ENCODE measurements at regions not wholly inside any gene's neighbourhood (a gene's known extent, or its start where the extent isn't known, plus 50 kb on each side); places are given as distances from the start of the nearest gene placed in this dataset.

DNA sequence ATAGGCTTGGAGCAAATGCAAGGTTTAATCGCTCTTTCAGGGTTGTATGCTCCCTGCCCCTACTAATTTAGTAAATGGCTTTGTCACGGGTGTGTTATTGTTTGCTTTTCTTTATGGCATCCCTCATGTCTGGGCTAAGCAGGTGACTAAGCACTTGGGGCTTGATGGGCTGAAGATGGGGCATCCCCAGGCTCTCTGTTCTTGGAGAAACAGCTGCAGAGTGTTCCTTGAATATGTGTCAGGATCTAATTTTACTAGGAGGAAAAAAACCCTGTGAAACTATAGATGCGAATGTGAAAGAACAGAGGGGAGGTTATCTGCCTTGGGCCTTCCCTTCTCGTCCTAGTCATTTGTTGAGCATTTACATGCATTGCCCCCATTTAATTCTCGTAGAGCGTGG, 94.7 kb upstream of the TAF1B start:
- no peak for TF ChIP-seq POLR2A (IDR thresholded peaks at IDR 0.05)
- TF ChIP-seq, protein P1, sequence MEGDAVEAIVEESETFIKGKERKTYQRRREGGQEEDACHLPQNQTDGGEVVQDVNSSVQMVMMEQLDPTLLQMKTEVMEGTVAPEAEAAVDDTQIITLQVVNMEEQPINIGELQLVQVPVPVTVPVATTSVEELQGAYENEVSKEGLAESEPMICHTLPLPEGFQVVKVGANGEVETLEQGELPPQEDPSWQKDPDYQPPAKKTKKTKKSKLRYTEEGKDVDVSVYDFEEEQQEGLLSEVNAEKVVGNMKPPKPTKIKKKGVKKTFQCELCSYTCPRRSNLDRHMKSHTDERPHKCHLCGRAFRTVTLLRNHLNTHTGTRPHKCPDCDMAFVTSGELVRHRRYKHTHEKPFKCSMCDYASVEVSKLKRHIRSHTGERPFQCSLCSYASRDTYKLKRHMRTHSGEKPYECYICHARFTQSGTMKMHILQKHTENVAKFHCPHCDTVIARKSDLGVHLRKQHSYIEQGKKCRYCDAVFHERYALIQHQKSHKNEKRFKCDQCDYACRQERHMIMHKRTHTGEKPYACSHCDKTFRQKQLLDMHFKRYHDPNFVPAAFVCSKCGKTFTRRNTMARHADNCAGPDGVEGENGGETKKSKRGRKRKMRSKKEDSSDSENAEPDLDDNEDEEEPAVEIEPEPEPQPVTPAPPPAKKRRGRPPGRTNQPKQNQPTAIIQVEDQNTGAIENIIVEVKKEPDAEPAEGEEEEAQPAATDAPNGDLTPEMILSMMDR (IDR thresholded peaks at IDR 0.05): no peak

Measured in right lobe of liver (tissue), 4 donors.